ENCODE measurements at regions not wholly inside any gene's neighbourhood (a gene's known extent, or its start where the extent isn't known, plus 50 kb on each side); places are given as distances from the start of the nearest gene placed in this dataset.

DNA sequence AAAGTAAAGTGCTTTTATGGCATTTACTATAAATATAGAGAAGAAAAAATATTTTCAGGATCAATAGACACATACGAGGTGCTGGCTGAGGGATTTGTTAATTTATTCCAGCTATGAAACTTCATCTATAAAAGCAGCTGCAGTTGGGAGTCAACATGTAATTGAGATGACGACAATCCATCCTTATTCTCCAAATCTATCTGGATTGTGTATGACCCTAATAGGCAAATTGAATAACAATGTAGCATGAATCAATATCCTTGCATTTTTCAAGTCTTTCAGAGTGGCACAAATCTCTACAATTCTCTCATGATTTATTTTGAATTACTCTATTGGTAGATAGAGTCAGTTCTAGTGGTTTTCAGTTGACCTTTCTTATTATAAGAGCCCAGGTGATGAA is 1296.5 kb upstream of the SPRY2 start:
- H3K4me1 ChIP-seq, result no peaks in the 10 kb centered on the region
- no peaks in the 10 kb centered on the region for H3K9me3 ChIP-seq
- DNase-seq (ENCODE audit: low spot score), result no peak
- no peaks in the 10 kb centered on the region for H3K27me3 ChIP-seq
- H3K36me3 ChIP-seq, result no peaks in the 10 kb centered on the region
- no peak overlapping the region for H3K27ac ChIP-seq
- TF ChIP-seq, protein P1, sequence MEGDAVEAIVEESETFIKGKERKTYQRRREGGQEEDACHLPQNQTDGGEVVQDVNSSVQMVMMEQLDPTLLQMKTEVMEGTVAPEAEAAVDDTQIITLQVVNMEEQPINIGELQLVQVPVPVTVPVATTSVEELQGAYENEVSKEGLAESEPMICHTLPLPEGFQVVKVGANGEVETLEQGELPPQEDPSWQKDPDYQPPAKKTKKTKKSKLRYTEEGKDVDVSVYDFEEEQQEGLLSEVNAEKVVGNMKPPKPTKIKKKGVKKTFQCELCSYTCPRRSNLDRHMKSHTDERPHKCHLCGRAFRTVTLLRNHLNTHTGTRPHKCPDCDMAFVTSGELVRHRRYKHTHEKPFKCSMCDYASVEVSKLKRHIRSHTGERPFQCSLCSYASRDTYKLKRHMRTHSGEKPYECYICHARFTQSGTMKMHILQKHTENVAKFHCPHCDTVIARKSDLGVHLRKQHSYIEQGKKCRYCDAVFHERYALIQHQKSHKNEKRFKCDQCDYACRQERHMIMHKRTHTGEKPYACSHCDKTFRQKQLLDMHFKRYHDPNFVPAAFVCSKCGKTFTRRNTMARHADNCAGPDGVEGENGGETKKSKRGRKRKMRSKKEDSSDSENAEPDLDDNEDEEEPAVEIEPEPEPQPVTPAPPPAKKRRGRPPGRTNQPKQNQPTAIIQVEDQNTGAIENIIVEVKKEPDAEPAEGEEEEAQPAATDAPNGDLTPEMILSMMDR (IDR thresholded peaks at IDR 0.05), result no peak
- H3K4me3 ChIP-seq, result no peak overlapping the region

DNA sequence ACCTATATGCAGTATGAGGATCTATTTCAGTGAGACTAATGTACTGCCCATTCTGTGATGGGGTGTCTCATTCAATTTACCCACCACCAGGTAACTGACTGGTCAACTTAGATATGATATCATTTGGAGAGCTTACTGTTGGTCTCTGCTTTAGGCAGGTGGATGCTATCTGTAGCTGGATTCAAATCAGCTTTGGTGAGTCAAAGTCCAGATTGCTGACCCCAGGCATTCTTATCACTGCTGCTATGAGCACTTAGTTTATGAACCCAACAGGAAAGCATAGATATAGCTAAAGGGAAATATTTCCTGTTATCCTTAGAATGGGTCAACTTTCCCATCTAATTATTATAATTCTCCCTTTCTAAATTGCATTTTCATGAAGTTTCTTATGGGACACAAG is 1295.2 kb upstream of the SPRY2 start:
- DNase-seq (ENCODE audit: low spot score), result no peak
- H3K27me3 ChIP-seq, result no peaks in the 10 kb centered on the region
- H3K9me3 ChIP-seq, result no peaks in the 10 kb centered on the region
- H3K27ac ChIP-seq, result no peak overlapping the region
- no peak overlapping the region for H3K4me3 ChIP-seq
- no peaks in the 10 kb centered on the region for H3K36me3 ChIP-seq
- H3K4me1 ChIP-seq, result no peaks in the 10 kb centered on the region
- TF ChIP-seq, protein P1 (IDR thresholded peaks at IDR 0.05), result no peak

DNA sequence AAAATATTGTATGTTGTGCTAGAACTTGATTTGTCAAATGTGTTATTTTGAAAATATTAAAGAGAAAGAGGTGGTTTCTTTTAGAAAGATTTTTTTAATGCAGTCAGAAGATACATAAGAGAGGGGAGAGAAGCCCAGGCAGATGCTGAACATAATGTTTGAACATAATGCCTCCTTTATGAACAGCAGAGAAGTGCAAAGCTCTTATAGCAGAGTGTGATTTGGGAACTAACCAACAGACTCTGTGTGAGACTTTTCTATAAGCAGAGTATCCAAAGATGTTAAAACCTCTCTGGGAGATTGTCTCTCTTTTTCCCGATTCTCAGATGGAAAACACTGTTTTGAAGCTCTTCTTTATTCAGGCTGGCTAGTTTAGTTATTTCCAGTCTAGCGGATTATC is 1274.1 kb upstream of the SPRY2 start:
- Histone ChIP-seq H3K27ac (no peak overlapping the region), H3K9me3 (no peaks in the 10 kb centered on the region), H3K36me3 (no peaks in the 10 kb centered on the region), H3K4me3 (no peak overlapping the region), H3K4me1 (no peaks in the 10 kb centered on the region), H3K27me3 (no peaks in the 10 kb centered on the region)
- TF ChIP-seq, protein P1 (IDR thresholded peaks at IDR 0.05), result no peak
- DNase-seq (ENCODE audit: low spot score), result no peak

DNA sequence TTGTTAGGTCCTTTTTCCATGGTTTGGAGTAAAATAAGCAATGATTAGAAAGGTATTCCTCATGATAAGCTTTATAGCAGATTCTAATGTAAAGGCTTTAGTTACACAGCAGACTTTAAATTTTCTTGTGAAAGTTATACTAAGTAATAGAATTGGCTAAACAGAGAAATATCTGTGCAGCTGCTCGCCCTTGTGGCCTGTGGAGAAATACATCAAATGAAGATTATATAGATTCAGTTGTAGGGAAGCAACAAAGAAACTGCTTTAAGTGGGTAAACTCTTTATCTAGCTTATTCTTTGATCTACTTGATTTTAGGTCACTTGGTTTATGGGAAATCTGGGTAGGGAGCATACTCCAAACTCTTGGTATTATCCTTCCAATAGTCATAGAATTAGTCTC is 1269.7 kb upstream of the SPRY2 start:
- Histone ChIP-seq H3K9me3 (no peaks in the 10 kb centered on the region), H3K36me3 (no peaks in the 10 kb centered on the region), H3K4me3 (no peak overlapping the region), H3K27ac (no peak overlapping the region), H3K27me3 (no peaks in the 10 kb centered on the region), H3K4me1 (no peaks in the 10 kb centered on the region)
- TF ChIP-seq, protein P1 (IDR thresholded peaks at IDR 0.05), result no peak
- no peak for DNase-seq (ENCODE audit: low spot score)

DNA sequence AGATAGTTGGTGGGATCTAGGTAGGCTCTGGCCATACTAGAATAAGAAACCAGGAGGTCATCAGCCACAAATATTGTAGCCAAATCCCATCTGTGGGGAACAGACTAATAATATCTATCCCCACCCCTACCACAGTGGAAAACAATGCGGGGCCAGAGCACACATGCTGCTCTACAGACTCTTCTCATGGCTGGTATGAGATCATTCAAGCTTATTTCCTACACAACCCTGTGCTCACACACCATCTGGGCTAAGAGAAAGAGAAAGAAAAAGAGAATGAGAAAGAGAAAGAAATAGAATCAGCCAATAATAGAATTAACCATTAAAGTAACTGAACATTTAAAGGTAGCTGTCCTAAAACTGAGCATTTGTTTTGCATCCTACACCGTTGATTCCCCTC is 1268.4 kb upstream of the SPRY2 start:
- no peaks in the 10 kb centered on the region for H3K4me1 ChIP-seq
- no peaks in the 10 kb centered on the region for H3K27me3 ChIP-seq
- H3K36me3 ChIP-seq, result no peaks in the 10 kb centered on the region
- no peak overlapping the region for H3K27ac ChIP-seq
- no peaks in the 10 kb centered on the region for H3K9me3 ChIP-seq
- TF ChIP-seq, protein P1 (IDR thresholded peaks at IDR 0.05), result no peak
- no peak for DNase-seq (ENCODE audit: low spot score)
- no peak overlapping the region for H3K4me3 ChIP-seq

DNA sequence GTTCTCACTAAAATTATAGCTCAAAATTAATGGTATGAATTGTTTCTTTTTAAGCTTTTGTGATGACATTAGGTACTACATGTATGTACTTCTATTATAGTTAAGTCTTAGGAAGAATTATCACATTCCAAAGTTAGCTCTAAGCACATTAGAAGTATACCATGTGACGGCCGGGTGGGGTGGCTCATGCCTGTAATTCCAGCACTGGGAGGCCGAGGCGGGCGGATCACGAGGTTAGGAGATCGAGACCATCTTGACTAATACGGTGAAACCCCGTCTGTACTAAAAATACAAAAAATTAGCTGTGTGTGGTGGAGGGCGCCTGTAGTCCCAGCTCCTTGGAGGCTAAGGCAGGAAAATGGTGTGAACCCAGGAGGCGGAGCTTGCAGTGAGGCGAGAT is 1265.1 kb upstream of the SPRY2 start:
- H3K27ac ChIP-seq, result no peak overlapping the region
- TF ChIP-seq, protein P1 (IDR thresholded peaks at IDR 0.05), result no peak
- no peaks in the 10 kb centered on the region for H3K9me3 ChIP-seq
- H3K27me3 ChIP-seq, result no peaks in the 10 kb centered on the region
- DNase-seq (ENCODE audit: low spot score), result no peak
- H3K4me1 ChIP-seq, result no peaks in the 10 kb centered on the region
- no peak overlapping the region for H3K4me3 ChIP-seq
- no peaks in the 10 kb centered on the region for H3K36me3 ChIP-seq
